ENCODE measurements at regions not wholly inside any gene's neighbourhood (a gene's known extent, or its start where the extent isn't known, plus 50 kb on each side); places are given as distances from the start of the nearest gene placed in this dataset.

- TF ChIP-seq, protein P1, sequence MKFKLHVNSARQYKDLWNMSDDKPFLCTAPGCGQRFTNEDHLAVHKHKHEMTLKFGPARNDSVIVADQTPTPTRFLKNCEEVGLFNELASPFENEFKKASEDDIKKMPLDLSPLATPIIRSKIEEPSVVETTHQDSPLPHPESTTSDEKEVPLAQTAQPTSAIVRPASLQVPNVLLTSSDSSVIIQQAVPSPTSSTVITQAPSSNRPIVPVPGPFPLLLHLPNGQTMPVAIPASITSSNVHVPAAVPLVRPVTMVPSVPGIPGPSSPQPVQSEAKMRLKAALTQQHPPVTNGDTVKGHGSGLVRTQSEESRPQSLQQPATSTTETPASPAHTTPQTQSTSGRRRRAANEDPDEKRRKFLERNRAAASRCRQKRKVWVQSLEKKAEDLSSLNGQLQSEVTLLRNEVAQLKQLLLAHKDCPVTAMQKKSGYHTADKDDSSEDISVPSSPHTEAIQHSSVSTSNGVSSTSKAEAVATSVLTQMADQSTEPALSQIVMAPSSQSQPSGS (IDR thresholded peaks at IDR 0.05; ENCODE audit: low read length), result no peak
- TF ChIP-seq SIRT6 (IDR thresholded peaks at IDR 0.05; ENCODE audit: low read length) (no peak), POLR2A (IDR thresholded peaks at IDR 0.05; ENCODE audit: control extremely low read depth in 1 of 2, low read depth in 2 of 2, low read length in 2 of 2) (no peak), ATF3 (IDR thresholded peaks at IDR 0.05; ENCODE audit: insufficient read depth, low read depth, low read length) (no peak)
These were observed 72.1 kb upstream of the GC start (continued) for GRCh38 chr4:71855944-71856343.
